NCI-H526 (cell line): ENCODE measurements at regions not wholly inside any gene's neighbourhood (a gene's known extent, or its start where the extent isn't known, plus 50 kb on each side); places are given as distances from the start of the nearest gene placed in this dataset.

Source experiments
- DNase-seq, 2 experiments: peaks; one replicate each; lab custom pipeline; 2025; lab: John Stamatoyannopoulos, UW

DNA sequence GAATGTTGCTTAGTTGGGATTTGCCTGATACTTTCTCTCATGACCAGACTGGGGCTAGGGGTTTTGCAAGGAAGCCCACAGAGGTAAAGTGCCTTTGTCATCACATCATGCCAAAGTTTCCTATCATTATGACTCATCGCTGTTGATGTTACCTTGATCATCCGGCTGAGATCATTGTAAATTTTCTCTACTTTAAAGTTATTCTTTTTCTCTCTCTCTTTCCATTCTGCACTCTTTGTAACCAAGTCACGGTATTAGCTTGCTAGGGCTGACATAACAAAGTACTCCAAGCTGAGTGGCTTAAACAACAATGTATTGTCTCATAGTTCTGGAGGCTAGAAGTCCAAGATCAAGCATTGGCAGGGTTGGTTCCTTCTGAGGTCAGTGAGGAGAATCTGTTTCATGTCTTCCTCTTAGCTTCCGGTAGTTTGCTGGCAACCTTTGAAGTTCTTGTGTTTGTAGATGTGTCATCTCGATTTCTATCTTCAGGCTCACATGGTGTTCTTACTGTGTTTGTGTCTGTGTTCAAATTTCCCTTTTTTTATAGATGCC is 113.0 kb downstream of the DTHD1 start:
- no peak for DNase-seq

GRCh38 chr4:36399762-36400353 is 118.4 kb downstream of the DTHD1 start:
- DNase-seq = peak in 1 of 2 experiments; percentile 37

DNA sequence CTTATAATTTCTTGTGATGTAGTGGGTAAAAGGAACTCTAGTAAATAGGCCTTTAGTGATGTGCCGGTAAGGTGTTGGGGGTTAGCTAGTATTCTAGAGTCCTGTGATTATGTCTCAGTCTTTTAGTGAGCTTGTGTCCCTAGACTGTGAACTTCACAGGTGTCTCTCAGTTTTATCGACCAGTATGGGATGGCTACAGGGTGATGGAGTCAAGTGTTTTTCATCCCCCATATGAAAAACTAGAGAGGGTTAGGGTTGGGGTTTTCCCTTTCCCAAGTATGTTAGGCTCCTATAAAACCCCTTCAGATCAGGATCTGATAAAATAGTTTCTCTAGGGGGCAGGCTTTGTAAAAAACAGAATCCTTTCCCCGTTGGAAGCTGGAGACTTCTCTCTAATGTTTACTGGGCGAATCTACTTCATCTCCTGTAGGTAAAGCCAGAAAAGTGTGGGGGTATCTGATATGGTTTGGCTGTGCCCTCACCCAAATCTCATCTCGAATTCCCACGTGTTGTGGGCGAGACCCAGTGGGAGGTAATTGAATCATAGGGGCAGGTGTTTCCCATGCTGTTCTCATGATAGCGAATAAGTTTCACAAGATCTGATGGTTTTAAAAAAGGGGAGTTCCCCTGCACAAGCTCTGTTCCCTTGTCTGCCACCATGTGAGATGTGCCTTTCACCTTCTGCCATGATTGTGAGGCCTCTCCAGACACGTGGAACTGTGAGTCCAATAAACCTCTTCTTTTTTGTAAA is 120.8 kb downstream of the DTHD1 start:
- DNase-seq = no peak

DNA sequence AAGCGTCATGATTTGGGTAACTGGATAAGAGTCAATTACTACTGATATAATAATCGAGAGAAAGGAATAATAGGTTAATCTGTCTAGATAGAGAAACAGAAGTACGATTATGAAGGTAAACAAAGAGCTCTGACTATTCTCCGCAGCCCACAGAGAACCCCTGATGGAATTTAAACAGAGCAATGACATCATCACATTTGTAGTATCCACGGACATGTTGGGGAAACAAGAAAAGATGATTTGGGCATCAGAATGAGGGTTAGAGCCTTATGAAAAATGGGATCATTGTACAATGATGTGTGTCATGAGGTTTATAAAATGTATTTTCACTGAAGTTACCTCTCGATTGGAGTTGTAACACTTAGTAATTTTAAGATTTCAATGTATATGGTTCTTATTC is 129.9 kb downstream of the DTHD1 start:
- no peak for DNase-seq

- DNase-seq = peak in 1 of 2 experiments; percentile 10
Measured at GRCh38 chr4:36414248-36414647, 132.8 kb downstream of the DTHD1 start.

DNA sequence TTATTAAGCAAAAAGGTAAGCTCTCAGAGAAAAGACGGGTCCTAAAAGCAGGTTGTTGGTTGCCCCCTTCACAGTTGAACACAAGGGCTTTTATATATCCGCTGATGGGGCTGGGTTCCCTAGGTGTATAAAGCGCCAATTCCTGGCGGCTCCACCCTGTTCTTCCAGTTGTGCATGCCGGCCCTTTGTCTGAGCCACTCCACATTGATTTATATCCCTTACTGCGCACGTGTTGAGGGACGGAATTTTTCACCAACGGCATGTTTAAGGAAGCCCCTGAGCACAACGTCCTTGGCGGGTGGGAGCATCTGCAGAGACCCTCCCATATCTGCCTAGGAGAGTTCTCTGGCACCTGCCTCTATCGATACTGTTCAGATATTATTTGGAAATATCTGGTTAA is 135.7 kb downstream of the DTHD1 start:
- DNase-seq = no peak

DNA sequence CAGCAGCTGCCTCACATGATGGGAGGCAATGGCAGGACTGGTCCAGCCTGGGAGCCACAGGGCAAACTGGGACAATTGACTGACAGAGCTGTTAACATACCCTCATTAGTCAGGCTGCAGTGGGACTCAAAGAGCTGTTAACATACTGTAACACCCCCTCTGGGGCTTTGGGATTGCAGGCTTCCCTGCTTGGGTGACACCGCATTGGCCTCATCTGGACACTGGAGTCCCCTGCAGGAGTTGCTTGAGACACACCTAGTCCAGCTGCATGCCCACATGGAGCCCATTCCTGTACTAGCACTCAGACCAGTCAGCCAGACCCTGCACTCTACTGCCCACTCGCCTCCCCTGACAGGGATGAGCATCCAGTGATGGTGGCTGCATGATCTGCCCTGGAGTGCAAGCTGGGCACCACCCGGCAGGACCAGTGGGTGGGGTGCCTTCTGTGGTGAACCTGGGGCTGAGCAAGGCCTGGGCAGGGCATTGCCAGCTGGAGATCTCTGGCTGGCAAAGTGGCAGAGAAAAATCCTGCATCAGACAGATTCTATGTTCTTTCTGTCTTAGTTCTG is 138.8 kb downstream of the DTHD1 start:
- DNase-seq = no peak

DNA sequence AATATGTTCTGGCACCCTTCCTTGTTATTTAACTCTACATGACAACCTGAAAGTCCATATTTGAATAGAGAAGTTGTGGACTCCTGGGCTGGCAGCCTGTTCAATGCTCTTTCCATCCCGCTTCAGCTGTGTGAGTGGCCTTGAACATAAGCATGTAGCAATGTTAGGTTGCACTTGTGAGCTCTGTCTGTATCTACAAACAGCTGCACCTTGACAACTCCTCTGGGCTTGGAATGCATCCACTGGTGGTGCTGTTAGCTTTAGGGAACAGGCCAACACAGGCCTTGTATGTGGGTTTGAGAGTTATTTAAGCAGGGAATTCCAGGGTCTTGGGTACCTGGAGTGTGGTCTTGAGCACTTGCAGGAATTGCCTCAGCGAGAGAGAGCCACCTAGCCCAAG is 141.2 kb downstream of the DTHD1 start:
- no peak for DNase-seq

DNA sequence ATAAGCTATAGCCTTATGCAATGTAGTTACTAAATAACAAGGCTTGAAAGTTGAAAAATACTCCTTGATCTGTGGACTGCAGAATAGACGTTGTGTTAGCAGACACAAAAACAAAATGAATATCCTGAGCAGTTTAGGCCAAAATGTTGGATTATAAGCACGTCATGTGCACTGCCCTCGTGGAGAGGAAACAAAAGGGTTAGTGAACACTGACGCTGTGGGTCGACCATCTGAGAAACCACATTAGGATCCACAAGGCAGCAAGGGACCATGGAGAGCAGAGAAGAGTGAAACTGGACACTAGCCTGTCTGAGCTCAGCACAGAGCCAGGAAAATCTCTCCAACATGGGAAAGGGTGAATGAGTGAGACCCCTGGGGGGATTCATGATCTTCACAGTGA is 145.3 kb downstream of the DTHD1 start:
- DNase-seq = no peak

GRCh38 chr4:36427696-36428095 is 146.3 kb downstream of the DTHD1 start:
- DNase-seq = no peak

DNA sequence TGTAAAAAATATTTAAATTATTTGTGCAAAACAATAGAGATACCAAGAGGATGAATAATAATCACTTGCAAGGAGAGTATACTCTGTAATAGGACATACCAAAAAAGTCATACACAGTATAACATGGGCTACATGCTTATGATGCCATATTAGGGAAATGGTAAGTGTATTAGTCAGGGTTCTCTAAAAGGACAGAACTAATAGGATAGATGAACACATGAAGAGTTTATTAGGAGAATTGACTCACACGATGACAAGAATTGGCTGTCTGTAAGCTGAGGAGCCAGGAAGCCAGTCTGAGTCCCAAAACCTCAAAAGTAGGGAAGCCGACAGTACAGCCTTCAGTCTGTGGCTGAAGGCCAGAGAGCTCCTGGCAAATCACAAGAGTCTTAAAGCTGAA is 151.2 kb downstream of the DTHD1 start:
- no peak for DNase-seq

DNA sequence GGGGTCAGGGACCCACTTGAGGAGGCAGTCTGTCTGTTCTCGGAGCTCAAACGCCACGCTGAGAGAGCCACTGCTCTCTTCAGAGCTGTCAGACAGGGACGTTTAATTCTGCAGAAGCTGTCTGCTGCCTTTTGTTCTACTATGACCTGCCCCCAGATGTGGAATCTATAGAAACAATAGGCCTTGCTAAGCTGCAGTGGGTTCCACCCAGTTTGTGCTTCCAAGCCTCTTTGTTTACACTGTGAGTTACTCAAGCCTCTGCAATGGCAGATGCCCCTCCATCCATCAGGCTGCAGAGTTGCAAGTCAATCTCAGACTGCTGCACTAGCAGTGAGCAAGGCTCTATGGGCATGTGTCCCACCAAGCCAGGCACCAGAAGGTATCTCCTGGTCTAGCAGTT is 158.1 kb downstream of the DTHD1 start:
- DNase-seq = no peak

DNA sequence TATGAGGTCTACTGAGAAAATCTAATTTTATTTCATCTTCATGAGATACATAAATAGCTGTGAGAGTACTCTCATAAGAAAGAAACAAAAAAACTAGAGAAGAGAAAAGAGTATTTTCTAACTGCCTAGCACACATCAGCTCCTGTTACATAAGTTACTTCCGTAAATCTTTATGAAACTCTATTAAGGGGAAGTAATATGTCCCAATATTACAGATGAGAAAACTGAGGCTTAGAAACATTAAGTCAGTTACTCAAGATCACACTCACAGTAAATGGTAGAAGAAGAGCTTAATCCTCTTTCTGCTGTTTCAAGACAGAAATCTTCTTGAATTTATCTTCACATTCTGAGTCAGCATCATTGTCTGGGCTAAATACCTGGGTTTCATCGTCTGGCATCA is 164.1 kb downstream of the DTHD1 start:
- no peak for DNase-seq

- no peak for DNase-seq
Measured at GRCh38 chr4:36446275-36446674, 164.9 kb downstream of the DTHD1 start.

DNA sequence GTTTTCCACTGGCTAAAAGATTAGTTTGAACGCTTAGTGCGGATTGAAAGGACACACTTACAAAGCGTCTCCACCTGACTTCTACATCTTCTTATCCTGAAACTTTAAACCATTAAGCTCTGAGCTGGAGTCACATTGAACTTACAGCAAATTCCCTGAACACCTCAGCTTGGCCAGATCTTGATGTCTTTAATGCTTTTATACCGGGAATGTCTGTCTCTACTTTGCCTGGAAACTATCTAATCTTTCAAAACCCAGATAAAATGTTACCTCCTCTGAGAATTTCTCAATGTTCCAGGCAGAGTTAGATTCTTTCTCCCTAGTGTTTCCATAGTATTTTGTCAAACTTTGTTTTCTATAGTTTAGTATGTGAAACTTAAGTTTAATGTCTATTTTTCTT is 179.9 kb downstream of the DTHD1 start:
- no peak for DNase-seq

GRCh38 chr4:36467670-36468069 is 186.3 kb downstream of the DTHD1 start:
- no peak for DNase-seq

GRCh38 chr4:36471903-36472302 is 190.5 kb downstream of the DTHD1 start:
- DNase-seq = no peak

- no peak for DNase-seq
Measured at GRCh38 chr4:36476135-36476534, 194.7 kb downstream of the DTHD1 start.

DNA sequence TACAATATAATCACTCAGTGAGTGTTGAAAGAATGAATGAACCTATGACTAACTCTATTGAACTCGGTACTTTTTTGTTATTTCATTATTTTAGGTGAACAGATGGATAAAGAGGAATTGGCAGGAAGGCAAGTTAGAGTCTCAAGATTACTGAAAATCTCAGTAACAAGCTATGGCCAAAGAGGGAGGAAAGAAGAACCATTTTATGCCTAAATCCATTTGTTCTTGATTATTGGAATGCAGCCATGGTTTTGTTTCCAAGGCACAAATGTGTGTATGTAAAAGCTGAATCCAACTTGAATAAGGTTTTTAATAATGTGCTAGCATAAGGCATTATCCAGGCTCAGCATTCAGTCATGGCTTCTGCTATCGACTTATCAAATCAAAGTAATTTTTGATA is 196.4 kb downstream of the DTHD1 start:
- no peak for DNase-seq

DNA sequence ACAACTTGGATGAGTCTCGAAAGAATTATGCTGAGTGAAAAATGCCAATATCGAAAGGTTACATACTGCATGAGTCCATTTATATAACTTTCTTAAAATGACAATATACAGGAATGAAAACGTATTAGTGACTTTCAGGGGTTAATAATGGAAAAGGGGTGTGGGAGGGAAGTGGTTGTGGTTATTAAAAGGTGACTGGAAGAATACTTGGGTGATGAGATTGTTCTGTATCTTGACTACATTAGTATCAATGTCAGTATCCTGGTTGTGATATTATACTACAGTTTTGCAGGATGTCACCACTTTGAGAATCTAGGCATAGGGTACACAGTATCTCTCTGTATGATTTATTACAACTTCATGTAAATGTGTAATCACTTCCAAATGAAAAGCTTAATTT is 204.5 kb downstream of the DTHD1 start:
- no peak for DNase-seq

DNA sequence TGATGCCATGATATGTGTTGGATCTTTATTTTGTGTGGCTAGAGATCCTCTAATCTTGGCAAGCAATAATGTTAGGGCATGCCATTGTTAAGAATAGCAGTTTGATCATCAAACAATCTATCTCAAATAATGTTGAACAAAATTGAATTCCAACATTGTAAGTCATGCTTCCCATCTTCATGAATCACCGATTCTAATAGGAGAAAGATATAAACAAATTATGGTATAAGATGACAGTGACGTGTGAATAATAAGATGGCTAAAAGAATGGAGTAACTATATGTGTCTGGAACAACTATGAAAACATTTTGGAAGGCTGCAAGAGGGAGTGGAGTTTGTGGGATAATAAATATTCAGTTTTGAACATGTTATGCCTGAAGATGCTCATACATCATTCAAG is 208.4 kb downstream of the DTHD1 start:
- DNase-seq = no peak

GRCh38 chr4:36492041-36492440 is 210.6 kb downstream of the DTHD1 start:
- DNase-seq = no peak

DNA sequence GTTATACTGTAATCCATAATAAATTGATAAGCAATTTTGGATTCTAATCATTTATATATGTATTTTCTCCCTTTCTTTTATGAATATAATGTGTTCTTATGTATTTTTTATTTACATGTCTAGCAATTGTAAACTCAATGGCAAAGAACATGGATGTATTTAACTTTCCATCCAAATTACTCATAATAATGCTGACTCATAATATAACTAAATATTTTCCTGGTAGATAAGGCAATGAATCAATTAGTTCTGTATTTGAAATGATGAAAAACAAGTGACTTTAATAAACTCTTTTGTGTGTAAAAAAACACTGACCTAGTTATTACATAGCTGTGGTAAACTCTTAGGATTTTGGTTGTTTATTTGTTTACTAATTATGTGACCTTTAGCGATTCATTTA is 211.2 kb downstream of the DTHD1 start:
- no peak for DNase-seq
